ENCODE measurements at regions not wholly inside any gene's neighbourhood (a gene's known extent, or its start where the extent isn't known, plus 50 kb on each side); places are given as distances from the start of the nearest gene placed in this dataset.

DNA sequence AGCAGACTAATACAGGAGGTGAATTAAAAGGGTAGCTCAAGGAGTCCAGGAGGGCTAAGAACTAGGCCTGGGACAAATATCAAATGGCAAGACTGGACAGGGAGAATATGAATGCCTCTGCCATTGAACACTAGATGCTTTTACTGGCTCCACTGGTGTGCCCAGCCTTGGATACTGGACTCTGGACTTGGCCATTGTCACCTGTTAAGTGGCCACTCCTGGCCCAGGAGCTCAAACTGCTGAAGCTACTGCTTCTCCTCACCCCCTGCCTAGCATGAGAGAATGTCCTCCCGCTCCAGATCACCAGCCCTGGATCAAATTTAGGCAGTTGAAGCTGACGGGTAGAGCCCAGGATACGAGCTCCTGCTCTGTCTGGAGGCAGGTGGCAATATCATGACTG lies 170.8 kb downstream of the DDX1 start (continued):
- TF ChIP-seq, protein P1, sequence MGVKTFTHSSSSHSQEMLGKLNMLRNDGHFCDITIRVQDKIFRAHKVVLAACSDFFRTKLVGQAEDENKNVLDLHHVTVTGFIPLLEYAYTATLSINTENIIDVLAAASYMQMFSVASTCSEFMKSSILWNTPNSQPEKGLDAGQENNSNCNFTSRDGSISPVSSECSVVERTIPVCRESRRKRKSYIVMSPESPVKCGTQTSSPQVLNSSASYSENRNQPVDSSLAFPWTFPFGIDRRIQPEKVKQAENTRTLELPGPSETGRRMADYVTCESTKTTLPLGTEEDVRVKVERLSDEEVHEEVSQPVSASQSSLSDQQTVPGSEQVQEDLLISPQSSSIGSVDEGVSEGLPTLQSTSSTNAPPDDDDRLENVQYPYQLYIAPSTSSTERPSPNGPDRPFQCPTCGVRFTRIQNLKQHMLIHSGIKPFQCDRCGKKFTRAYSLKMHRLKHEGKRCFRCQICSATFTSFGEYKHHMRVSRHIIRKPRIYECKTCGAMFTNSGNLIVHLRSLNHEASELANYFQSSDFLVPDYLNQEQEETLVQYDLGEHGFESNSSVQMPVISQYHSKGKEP (tag by site-specific recombination; IDR thresholded peaks at IDR 0.05) = no peak
- TF ChIP-seq, protein P2, sequence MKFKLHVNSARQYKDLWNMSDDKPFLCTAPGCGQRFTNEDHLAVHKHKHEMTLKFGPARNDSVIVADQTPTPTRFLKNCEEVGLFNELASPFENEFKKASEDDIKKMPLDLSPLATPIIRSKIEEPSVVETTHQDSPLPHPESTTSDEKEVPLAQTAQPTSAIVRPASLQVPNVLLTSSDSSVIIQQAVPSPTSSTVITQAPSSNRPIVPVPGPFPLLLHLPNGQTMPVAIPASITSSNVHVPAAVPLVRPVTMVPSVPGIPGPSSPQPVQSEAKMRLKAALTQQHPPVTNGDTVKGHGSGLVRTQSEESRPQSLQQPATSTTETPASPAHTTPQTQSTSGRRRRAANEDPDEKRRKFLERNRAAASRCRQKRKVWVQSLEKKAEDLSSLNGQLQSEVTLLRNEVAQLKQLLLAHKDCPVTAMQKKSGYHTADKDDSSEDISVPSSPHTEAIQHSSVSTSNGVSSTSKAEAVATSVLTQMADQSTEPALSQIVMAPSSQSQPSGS (tag by site-specific recombination; IDR thresholded peaks at IDR 0.05; ENCODE audit: low read depth) = no peak
- TF ChIP-seq EGR2 (tag by site-specific recombination; IDR thresholded peaks at IDR 0.05; ENCODE audit: low read depth) (no peak), ZNF121 (tag by site-specific recombination; IDR thresholded peaks at IDR 0.05) (no peak), ZNF24 (tag by site-specific recombination; IDR thresholded peaks at IDR 0.05) (no peak), HOXD13 (CRISPR knock-in tag; IDR thresholded peaks at IDR 0.05; ENCODE audit: borderline replicate concordance) (no peak), GFI1B (tag by site-specific recombination; IDR thresholded peaks at IDR 0.05) (no peak)
- TF ChIP-seq, protein P3, sequence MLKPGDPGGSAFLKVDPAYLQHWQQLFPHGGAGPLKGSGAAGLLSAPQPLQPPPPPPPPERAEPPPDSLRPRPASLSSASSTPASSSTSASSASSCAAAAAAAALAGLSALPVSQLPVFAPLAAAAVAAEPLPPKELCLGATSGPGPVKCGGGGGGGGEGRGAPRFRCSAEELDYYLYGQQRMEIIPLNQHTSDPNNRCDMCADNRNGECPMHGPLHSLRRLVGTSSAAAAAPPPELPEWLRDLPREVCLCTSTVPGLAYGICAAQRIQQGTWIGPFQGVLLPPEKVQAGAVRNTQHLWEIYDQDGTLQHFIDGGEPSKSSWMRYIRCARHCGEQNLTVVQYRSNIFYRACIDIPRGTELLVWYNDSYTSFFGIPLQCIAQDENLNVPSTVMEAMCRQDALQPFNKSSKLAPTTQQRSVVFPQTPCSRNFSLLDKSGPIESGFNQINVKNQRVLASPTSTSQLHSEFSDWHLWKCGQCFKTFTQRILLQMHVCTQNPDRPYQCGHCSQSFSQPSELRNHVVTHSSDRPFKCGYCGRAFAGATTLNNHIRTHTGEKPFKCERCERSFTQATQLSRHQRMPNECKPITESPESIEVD (tag by site-specific recombination; IDR thresholded peaks at IDR 0.05) = no peak

DNA sequence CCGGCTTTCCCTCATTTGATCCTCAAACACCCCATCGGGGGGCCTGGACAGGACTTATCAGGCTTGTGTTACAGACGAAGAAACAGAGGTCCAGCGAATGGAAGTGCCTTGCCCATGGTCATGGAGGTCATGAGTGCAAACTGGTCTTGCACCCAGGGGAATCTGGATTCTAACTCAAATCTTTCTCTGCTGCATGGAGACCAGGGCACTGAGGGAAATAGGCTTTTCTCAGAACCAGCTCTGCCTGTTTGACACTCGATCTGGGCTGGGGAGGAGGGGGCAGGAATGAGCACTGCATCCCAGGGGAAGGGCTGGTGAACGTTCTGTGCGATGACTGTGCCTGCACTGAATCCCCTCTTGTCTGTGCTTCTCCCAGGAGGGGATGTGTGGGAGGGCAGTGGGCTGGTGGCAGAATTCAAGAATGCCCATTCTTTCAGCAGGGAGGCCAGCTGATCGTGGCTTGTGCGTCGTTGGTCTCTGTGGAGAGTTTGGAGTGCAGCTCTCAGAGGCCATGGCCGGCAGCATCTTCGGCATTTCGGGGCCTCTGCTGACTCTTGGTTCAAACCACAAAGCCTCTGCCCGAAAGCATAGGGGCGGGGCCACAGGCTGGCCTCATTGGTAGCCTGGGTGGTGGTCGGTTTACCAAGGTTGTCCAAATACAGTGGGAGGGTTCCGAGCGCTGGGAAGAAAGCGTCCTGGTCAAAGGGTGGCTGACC lies 171.6 kb downstream of the DDX1 start:
- ChIA-PET POLR2A (no interaction called here), CTCF (interaction anchor here (1.2 kb wide), 1 partner anchor 14 kb away, joined by 3 read pairs; no protein-coding TSS in a partner anchor)
- TF ChIP-seq RBAK (tag by site-specific recombination; IDR thresholded peaks at IDR 0.05) = no peak
- TF ChIP-seq ZFHX2 (tag by site-specific recombination; conservative IDR thresholded peaks at IDR 0.05) = peak; percentile 45

DNA sequence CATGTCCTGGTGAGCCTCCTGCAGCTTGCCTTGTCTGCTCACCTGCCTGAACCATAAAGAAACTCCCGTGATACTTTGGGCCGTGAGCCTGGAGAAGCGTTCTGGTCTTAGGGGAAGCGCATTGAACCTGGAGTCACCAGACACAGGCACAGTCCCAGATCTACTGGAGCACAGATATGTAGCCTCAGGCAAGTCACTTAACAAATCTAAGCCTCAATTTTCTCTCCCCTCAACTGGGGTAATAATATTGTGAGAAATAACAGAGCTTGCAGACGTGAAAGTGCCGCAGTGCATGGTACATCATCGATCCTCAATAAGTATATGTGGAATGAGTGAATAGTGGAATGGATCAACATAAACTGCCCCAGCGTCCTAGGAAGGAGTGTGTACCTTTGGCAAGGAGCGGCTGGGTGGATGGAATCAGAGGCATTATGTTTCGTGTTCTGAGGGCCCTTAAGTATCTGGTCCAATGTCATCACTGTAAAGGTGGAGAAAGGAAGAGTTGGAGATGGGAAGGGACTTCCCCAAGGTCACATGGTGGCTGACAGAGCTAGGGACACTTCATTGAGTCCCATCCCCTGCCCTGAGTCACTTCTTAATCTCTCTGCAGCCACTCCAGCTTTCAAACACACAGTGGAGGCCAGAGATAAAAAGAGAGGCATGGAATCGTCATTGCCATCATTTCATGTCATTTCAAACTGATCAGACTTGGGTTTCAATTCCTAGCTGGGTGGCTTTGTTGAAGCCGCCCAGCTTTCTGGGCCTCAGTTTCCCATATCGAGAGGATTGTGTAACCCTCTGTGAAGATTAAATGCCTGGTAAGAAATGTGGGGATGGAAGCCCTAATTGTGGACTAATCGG lies 172.4 kb downstream of the DDX1 start:
- H3K4me3 ChIP-seq (ENCODE audit: low read depth, low read length) = no peak overlapping the region
- no peaks in the 10 kb centered on the region for H3K9me3 ChIP-seq (ENCODE audit: control insufficient read depth, insufficient read depth, low read depth, low read length)
- no peaks in the 10 kb centered on the region for H3K36me3 ChIP-seq (ENCODE audit: control insufficient read depth in 2 of 2, insufficient read depth in 1 of 2, low read length in 2 of 2)
- H3K4me1 ChIP-seq (ENCODE audit: control insufficient read depth, insufficient read depth, low read length) = no peaks in the 10 kb centered on the region
- no peak overlapping the region for H3K27ac ChIP-seq (ENCODE audit: extremely low read depth, low read depth, low read length)
- CTCF ChIA-PET = interaction anchor here (1.8 kb wide), 1 partner anchor 15 kb away, joined by 5 read pairs; no protein-coding TSS in a partner anchor
- POLR2A ChIA-PET = no interaction called here
- TF ChIP-seq ZNF366 (tag by site-specific recombination; conservative IDR thresholded peaks at IDR 0.05) = no peak
- no peak for TF ChIP-seq ZNF354C (tag by site-specific recombination; IDR thresholded peaks at IDR 0.05; ENCODE audit: borderline replicate concordance, low read depth)
- no peak for TF ChIP-seq ZNF677 (tag by site-specific recombination; IDR thresholded peaks at IDR 0.05)
- no peak for TF ChIP-seq ZNF184 (tag by site-specific recombination; IDR thresholded peaks at IDR 0.05)
- TF ChIP-seq, protein P4, sequence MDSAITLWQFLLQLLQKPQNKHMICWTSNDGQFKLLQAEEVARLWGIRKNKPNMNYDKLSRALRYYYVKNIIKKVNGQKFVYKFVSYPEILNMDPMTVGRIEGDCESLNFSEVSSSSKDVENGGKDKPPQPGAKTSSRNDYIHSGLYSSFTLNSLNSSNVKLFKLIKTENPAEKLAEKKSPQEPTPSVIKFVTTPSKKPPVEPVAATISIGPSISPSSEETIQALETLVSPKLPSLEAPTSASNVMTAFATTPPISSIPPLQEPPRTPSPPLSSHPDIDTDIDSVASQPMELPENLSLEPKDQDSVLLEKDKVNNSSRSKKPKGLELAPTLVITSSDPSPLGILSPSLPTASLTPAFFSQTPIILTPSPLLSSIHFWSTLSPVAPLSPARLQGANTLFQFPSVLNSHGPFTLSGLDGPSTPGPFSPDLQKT (IDR thresholded peaks at IDR 0.05; ENCODE audit: borderline replicate concordance, low read depth, low read length) = no peak
- TF ChIP-seq ZFP3 (tag by site-specific recombination; IDR thresholded peaks at IDR 0.05; ENCODE audit: low read depth) = no peak
- TF ChIP-seq ZSCAN16 (tag by site-specific recombination; IDR thresholded peaks at IDR 0.05) = no peak
- TF ChIP-seq ZBTB48 (tag by site-specific recombination; IDR thresholded peaks at IDR 0.05) = no peak
- TF ChIP-seq, protein P5, sequence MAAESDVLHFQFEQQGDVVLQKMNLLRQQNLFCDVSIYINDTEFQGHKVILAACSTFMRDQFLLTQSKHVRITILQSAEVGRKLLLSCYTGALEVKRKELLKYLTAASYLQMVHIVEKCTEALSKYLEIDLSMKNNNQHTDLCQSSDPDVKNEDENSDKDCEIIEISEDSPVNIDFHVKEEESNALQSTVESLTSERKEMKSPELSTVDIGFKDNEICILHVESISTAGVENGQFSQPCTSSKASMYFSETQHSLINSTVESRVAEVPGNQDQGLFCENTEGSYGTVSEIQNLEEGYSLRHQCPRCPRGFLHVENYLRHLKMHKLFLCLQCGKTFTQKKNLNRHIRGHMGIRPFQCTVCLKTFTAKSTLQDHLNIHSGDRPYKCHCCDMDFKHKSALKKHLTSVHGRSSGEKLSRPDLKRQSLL (tag by site-specific recombination; IDR thresholded peaks at IDR 0.05) = no peak
- TF ChIP-seq ZNF792 (tag by site-specific recombination; IDR thresholded peaks at IDR 0.05) = no peak
- TF ChIP-seq HOXD13 (CRISPR knock-in tag; IDR thresholded peaks at IDR 0.05; ENCODE audit: borderline replicate concordance) = no peak
- TF ChIP-seq ZNF324 (tag by site-specific recombination; IDR thresholded peaks at IDR 0.05) = no peak
- TF ChIP-seq ZNF10 (tag by site-specific recombination; IDR thresholded peaks at IDR 0.05) = no peak
- TF ChIP-seq GLIS1 (tag by site-specific recombination; IDR thresholded peaks at IDR 0.05) = no peak

More for the DNA sequence above, 171.6 kb downstream of the DDX1 start:
- Histone ChIP-seq H3K4me3 (ENCODE audit: low read depth, low read length) (no peak overlapping the region), H3K4me1 (ENCODE audit: control insufficient read depth, insufficient read depth, low read length) (no peaks in the 10 kb centered on the region), H3K36me3 (ENCODE audit: control insufficient read depth in 2 of 2, insufficient read depth in 1 of 2, low read length in 2 of 2) (no peaks in the 10 kb centered on the region), H3K27ac (ENCODE audit: extremely low read depth, low read depth, low read length) (no peak overlapping the region), H3K9me3 (ENCODE audit: control insufficient read depth, insufficient read depth, low read depth, low read length) (no peaks in the 10 kb centered on the region)
